ENCODE measurements at regions not wholly inside any gene's neighbourhood (a gene's known extent, or its start where the extent isn't known, plus 50 kb on each side); places are given as distances from the start of the nearest gene placed in this dataset.

GRCh38 chrX:139172731-139173130 is 357.8 kb upstream of the F9 start:
- CTCF ChIA-PET: no interaction called here
- Mint-ChIP-seq H3K27me3 (ENCODE audit: low read depth) (peaks cover 6% of the 10 kb centered on the region), H3K27ac (no peak overlapping the region), H3K36me3 (no peaks in the 10 kb centered on the region; the same call in 1 of the 2 replicates), H3K4me1 (peaks cover 19% of the 10 kb centered on the region), H3K9me3 (peaks cover 6% of the 10 kb centered on the region; the same call in 1 of the 2 replicates), H3K4me3 (no peak overlapping the region)
- ATAC-seq (no peak), DNase-seq (ENCODE audit: low spot score) (no peak)
- POLR2A ChIA-PET: no interaction called here
- TF ChIP-seq SMAD3 (CRISPR knock-in tag; IDR thresholded peaks at IDR 0.05; ENCODE audit: borderline replicate concordance): no peak
- TF ChIP-seq, protein P1, sequence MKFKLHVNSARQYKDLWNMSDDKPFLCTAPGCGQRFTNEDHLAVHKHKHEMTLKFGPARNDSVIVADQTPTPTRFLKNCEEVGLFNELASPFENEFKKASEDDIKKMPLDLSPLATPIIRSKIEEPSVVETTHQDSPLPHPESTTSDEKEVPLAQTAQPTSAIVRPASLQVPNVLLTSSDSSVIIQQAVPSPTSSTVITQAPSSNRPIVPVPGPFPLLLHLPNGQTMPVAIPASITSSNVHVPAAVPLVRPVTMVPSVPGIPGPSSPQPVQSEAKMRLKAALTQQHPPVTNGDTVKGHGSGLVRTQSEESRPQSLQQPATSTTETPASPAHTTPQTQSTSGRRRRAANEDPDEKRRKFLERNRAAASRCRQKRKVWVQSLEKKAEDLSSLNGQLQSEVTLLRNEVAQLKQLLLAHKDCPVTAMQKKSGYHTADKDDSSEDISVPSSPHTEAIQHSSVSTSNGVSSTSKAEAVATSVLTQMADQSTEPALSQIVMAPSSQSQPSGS (CRISPR knock-in tag; IDR thresholded peaks at IDR 0.05; ENCODE audit: borderline replicate concordance, low read depth): no peak
- no peak for TF ChIP-seq ATF6 (CRISPR knock-in tag; IDR thresholded peaks at IDR 0.05)
- TF ChIP-seq ZSCAN18 (CRISPR knock-in tag; IDR thresholded peaks at IDR 0.05): no peak
- TF ChIP-seq, protein P2, sequence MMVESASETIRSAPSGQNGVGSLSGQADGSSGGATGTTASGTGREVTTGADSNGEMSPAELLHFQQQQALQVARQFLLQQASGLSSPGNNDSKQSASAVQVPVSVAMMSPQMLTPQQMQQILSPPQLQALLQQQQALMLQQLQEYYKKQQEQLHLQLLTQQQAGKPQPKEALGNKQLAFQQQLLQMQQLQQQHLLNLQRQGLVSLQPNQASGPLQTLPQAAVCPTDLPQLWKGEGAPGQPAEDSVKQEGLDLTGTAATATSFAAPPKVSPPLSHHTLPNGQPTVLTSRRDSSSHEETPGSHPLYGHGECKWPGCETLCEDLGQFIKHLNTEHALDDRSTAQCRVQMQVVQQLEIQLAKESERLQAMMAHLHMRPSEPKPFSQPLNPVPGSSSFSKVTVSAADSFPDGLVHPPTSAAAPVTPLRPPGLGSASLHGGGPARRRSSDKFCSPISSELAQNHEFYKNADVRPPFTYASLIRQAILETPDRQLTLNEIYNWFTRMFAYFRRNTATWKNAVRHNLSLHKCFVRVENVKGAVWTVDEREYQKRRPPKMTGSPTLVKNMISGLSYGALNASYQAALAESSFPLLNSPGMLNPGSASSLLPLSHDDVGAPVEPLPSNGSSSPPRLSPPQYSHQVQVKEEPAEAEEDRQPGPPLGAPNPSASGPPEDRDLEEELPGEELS (CRISPR knock-in tag; IDR thresholded peaks at IDR 0.05): no peak
- TF ChIP-seq ZNF396 (CRISPR knock-in tag; IDR thresholded peaks at IDR 0.05; ENCODE audit: borderline replicate concordance): no peak
- TF ChIP-seq, protein P3, sequence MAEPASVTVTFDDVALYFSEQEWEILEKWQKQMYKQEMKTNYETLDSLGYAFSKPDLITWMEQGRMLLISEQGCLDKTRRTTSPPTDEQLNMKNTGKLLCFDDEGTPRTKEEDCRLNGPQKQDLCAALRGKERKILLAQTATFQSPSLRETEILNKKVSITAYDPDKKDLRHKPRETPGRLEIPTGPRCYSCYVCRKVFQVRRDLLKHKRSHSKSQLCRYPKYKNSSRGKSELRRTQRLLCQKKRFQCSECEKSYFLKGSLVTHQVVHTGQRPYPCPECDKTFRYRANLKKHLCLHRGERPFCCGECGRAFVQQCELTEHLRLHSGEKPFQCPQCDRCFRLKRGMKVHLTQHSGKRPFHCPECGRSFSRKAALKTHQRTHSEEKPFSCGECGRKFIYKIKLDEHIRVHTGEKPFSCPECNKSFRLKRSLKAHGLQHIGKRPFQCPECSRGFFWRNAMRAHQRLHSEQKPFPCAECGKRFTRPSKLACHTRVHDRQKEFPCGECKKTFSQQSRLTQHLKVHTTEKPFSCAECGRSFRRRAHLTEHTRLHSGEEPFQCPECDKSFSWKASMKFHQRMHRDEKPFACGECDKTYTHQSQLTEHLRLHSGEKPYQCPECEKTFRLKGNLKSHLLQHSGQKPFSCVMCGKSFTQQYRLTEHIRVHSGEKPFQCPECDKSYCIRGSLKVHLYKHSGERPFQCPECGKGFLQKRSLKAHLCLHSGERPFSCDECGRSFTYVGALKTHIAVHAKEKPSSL (CRISPR knock-in tag; conservative IDR thresholded peaks at IDR 0.05): no peak
- no peak for TF ChIP-seq ZNF317 (CRISPR knock-in tag; IDR thresholded peaks at IDR 0.05; ENCODE audit: borderline replicate concordance, low read depth)
- no peak for TF ChIP-seq OVOL2 (CRISPR knock-in tag; IDR thresholded peaks at IDR 0.05; ENCODE audit: borderline replicate concordance)
- no peak for TF ChIP-seq FOXJ3 (CRISPR knock-in tag; IDR thresholded peaks at IDR 0.05; ENCODE audit: borderline replicate concordance)
- TF ChIP-seq, protein P4, sequence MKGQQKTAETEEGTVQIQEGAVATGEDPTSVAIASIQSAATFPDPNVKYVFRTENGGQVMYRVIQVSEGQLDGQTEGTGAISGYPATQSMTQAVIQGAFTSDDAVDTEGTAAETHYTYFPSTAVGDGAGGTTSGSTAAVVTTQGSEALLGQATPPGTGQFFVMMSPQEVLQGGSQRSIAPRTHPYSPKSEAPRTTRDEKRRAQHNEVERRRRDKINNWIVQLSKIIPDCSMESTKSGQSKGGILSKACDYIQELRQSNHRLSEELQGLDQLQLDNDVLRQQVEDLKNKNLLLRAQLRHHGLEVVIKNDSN (CRISPR knock-in tag; IDR thresholded peaks at IDR 0.05): no peak
- no peak for TF ChIP-seq E2F4 (CRISPR knock-in tag; IDR thresholded peaks at IDR 0.05; ENCODE audit: borderline replicate concordance, low read depth)

Measured in WTC11 (cell line).